GM23248 (cell line): ENCODE measurements at regions not wholly inside any gene's neighbourhood (a gene's known extent, or its start where the extent isn't known, plus 50 kb on each side); places are given as distances from the start of the nearest gene placed in this dataset.

Experiments used
- DNase-seq: peaks from one replicate; pipeline ENCODE4 v3.0.0-alpha.2; 2015
- H2AFZ ChIP-seq: fragments of 200-600 bp; sonication (generic); 2 replicates; pipeline ENCODE4 v1.6.1; 2016; ENCODE audit warnings: antibody characterized with exemption
- H3F3A ChIP-seq: fragments of 200-600 bp; sonication (generic); 2 replicates; pipeline ENCODE4 v1.6.1; 2016; ENCODE audit warnings: mild to moderate bottlenecking, antibody characterized with exemption, mixed run types; ENCODE audit not compliant: insufficient read depth
- H3K27ac ChIP-seq: fragments of 200-600 bp; sonication (generic); 2 replicates; pipeline ENCODE4 v1.5.1; 2016; ENCODE audit warnings: mild to moderate bottlenecking
- H3K27me3 ChIP-seq: fragments of 200-600 bp; sonication (generic); replicated peaks from 2 replicates; pipeline ENCODE4 v1.6.1; 2016; ENCODE audit warnings: mild to moderate bottlenecking; ENCODE audit not compliant: insufficient read depth
- H3K36me3 ChIP-seq: fragments of 200-600 bp; sonication (generic); 2 replicates; pipeline ENCODE4 v1.6.1; 2016; ENCODE audit warnings: low read depth, mild to moderate bottlenecking
- H3K4me1 ChIP-seq: fragments of 200-600 bp; sonication (generic); 2 replicates; pipeline ENCODE4 v1.6.1; 2016; ENCODE audit warnings: mild to moderate bottlenecking; ENCODE audit not compliant: insufficient read depth
- H3K4me2 ChIP-seq: fragments of 200-600 bp; sonication (generic); one replicate; pipeline ENCODE4 v1.6.1; 2016; ENCODE audit warnings: mild to moderate bottlenecking; ENCODE audit not compliant: unreplicated experiment
- H3K4me3 ChIP-seq: fragments of 200-600 bp; sonication (generic); 2 replicates; pipeline ENCODE4 v1.5.1; 2016; ENCODE audit warnings: mild to moderate bottlenecking
- H3K79me2 ChIP-seq: fragments of 200-600 bp; sonication (generic); 2 replicates; pipeline ENCODE4 v1.6.1; 2016; ENCODE audit warnings: mild to moderate bottlenecking; ENCODE audit not compliant: insufficient read depth
- H3K9ac ChIP-seq: fragments of 200-600 bp; sonication (generic); 2 replicates; pipeline ENCODE4 v1.6.1; 2016; ENCODE audit warnings: mild to moderate bottlenecking
- H3K9me2 ChIP-seq: fragments of 200-600 bp; sonication (generic); 2 replicates; pipeline ENCODE4 v1.6.1; 2016; ENCODE audit warnings: mixed run types, mild to moderate bottlenecking, moderate library complexity; ENCODE audit not compliant: insufficient read depth
- H3K9me3 ChIP-seq: fragments of 200-600 bp; sonication (generic); one replicate; pipeline ENCODE4 v1.6.1; 2017; ENCODE audit warnings: low read depth
- H4K20me1 ChIP-seq: fragments of 200-600 bp; sonication (generic); 2 replicates; pipeline ENCODE4 v1.6.0; 2016; ENCODE audit not compliant: insufficient read depth
- EZH2 ChIP-seq: fragments of 200-600 bp; sonication (generic); IDR thresholded peaks from 2 replicates; pipeline ENCODE4 v1.6.1; 2018; ENCODE audit warnings: antibody characterized with exemption, mild to moderate bottlenecking; ENCODE audit not compliant: insufficient read depth, poor library complexity, severe bottlenecking
- EZH2phosphoT487 ChIP-seq: fragments of 200-600 bp; sonication (generic); IDR thresholded peaks from 2 replicates; pipeline ENCODE4 v1.6.1; 2018; ENCODE audit warnings: antibody characterized with exemption, moderate library complexity, mild to moderate bottlenecking, low read depth; ENCODE audit not compliant: insufficient read depth
- WGBS, 2 experiments: methylation state at CpG; one replicate each; pipeline ENCODE4 v1.1.6; 2015 to 2017; ENCODE audit warnings: low lambda C conversion rate in 2 of 2, low coverage in 1 of 2; ENCODE audit errors: missing lambda C conversion rate in 2 of 2; 5-methylcytosine and 5-hydroxymethylcytosine counted together
- in situ Hi-C: fragments of 300-500 bp; cut with MboI; formaldehyde crosslinking; loops from 2 replicates; pipeline ENCODE4 v1.15.0; 2020

- 44 to 55% methylated on average over 3 of the region's 3 CpGs for WGBS, 2 experiments
- Histone ChIP-seq H3K36me3 (no peaks in the 10 kb centered on the region), H2AFZ (no peak overlapping the region), H3F3A (no peaks in the 10 kb centered on the region), H3K27ac (no peak overlapping the region), H3K4me1 (no peaks in the 10 kb centered on the region), H3K79me2 (no peaks in the 10 kb centered on the region), H3K9me3 (no peaks in the 10 kb centered on the region), H3K9ac (no peak overlapping the region), H3K9me2 (no peaks in the 10 kb centered on the region), H3K27me3 (no peaks in the 10 kb centered on the region), H3K4me3 (no peak overlapping the region), H4K20me1 (no peaks in the 10 kb centered on the region), H3K4me2 (no peak overlapping the region)
- no peak for DNase-seq
- in situ Hi-C loops: no loop called here
- TF ChIP-seq EZH2 (no peak), EZH2phosphoT487 (no peak)
These were observed 526.1 kb downstream of the CCER1 start for GRCh38 chr12:90428881-90429280.

GRCh38 chr12:90428465-90428864, 526.5 kb downstream of the CCER1 start:
- in situ Hi-C loops: no loop called here
- no peak overlapping the region for H3K4me3 ChIP-seq
- no peak for TF ChIP-seq EZH2
- no peak for TF ChIP-seq EZH2phosphoT487
- no peak for DNase-seq
- no peaks in the 10 kb centered on the region for H3K4me1 ChIP-seq
- no peak overlapping the region for H3K4me2 ChIP-seq
- no peak overlapping the region for H3K27ac ChIP-seq
- no peaks in the 10 kb centered on the region for H3K9me2 ChIP-seq
- no peaks in the 10 kb centered on the region for H3K9me3 ChIP-seq
- no peak overlapping the region for H2AFZ ChIP-seq
- H3K9ac ChIP-seq: no peak overlapping the region
- H4K20me1 ChIP-seq: no peaks in the 10 kb centered on the region
- no peaks in the 10 kb centered on the region for H3F3A ChIP-seq
- no peaks in the 10 kb centered on the region for H3K79me2 ChIP-seq
- WGBS, 2 experiments: 16 to 25% methylated on average over 1 of the region's 1 CpG
- H3K36me3 ChIP-seq: no peaks in the 10 kb centered on the region
- H3K27me3 ChIP-seq: no peaks in the 10 kb centered on the region

- no peaks in the 10 kb centered on the region for H3K36me3 ChIP-seq
- H3K4me1 ChIP-seq: no peaks in the 10 kb centered on the region
- no peaks in the 10 kb centered on the region for H3K9me2 ChIP-seq
- TF ChIP-seq EZH2phosphoT487 (no peak), EZH2 (no peak)
- no peaks in the 10 kb centered on the region for H3K9me3 ChIP-seq
- no peaks in the 10 kb centered on the region for H3K27me3 ChIP-seq
- in situ Hi-C loops: no loop called here
- no peak overlapping the region for H3K4me3 ChIP-seq
- H3K79me2 ChIP-seq: no peaks in the 10 kb centered on the region
- DNase-seq: no peak
- no peak overlapping the region for H3K27ac ChIP-seq
- no peak overlapping the region for H3K4me2 ChIP-seq
- WGBS, 2 experiments: 23 to 27% methylated on average over 2 of the region's 2 CpGs
- no peak overlapping the region for H2AFZ ChIP-seq
- H3F3A ChIP-seq: no peaks in the 10 kb centered on the region
- H3K9ac ChIP-seq: no peak overlapping the region
- H4K20me1 ChIP-seq: no peaks in the 10 kb centered on the region
These were observed 531.0 kb downstream of the CCER1 start for GRCh38 chr12:90423965-90424364.

- 89 to 94% methylated on average over 8 to 33 of the region's 33 CpGs for WGBS, 2 experiments
- Histone ChIP-seq H3K9me2 (no peaks in the 10 kb centered on the region), H3K4me1 (no peaks in the 10 kb centered on the region), H3K27me3 (no peaks in the 10 kb centered on the region), H3K4me3 (no peak overlapping the region), H3K27ac (no peak overlapping the region), H2AFZ (no peak overlapping the region), H4K20me1 (no peaks in the 10 kb centered on the region), H3K9ac (no peak overlapping the region), H3K4me2 (no peak overlapping the region), H3F3A (no peaks in the 10 kb centered on the region), H3K79me2 (no peaks in the 10 kb centered on the region), H3K9me3 (no peaks in the 10 kb centered on the region), H3K36me3 (no peaks in the 10 kb centered on the region)
- in situ Hi-C loops: no loop called here
- TF ChIP-seq EZH2: no peak
- no peak for TF ChIP-seq EZH2phosphoT487
- no peak for DNase-seq
These were observed 544.0 kb downstream of the CCER1 start for GRCh38 chr12:90410962-90411361.

GRCh38 chr12:90407841-90408240, 547.1 kb downstream of the CCER1 start:
- H2AFZ ChIP-seq: no peak overlapping the region
- in situ Hi-C loops: no loop called here
- no peak overlapping the region for H3K4me2 ChIP-seq
- no peaks in the 10 kb centered on the region for H3K27me3 ChIP-seq
- no peak overlapping the region for H3K9ac ChIP-seq
- H3K36me3 ChIP-seq: no peaks in the 10 kb centered on the region
- no peaks in the 10 kb centered on the region for H3K4me1 ChIP-seq
- 51 to 61% methylated on average over 2 of the region's 2 CpGs for WGBS, 2 experiments
- H4K20me1 ChIP-seq: no peaks in the 10 kb centered on the region
- no peaks in the 10 kb centered on the region for H3F3A ChIP-seq
- TF ChIP-seq EZH2phosphoT487: no peak
- TF ChIP-seq EZH2: no peak
- no peak overlapping the region for H3K27ac ChIP-seq
- no peaks in the 10 kb centered on the region for H3K9me2 ChIP-seq
- H3K79me2 ChIP-seq: no peaks in the 10 kb centered on the region
- no peak for DNase-seq
- no peaks in the 10 kb centered on the region for H3K9me3 ChIP-seq
- H3K4me3 ChIP-seq: no peak overlapping the region
